HG03139 (cell line): ENCODE measurements at regions not wholly inside any gene's neighbourhood (a gene's known extent, or its start where the extent isn't known, plus 50 kb on each side); places are given as distances from the start of the nearest gene placed in this dataset.

Experiments
- ATAC-seq: cut with Tn5 transposase; IDR thresholded peaks from one replicate; pipeline ENCODE4 v1.9.1; 2021; ENCODE audit not compliant: unreplicated experiment

GRCh38 chr17:14510136-14510535, 209.3 kb downstream of the HS3ST3B1 start:
- no peak for ATAC-seq

GRCh38 chr17:14508156-14508555, 207.3 kb downstream of the HS3ST3B1 start:
- ATAC-seq = no peak

GRCh38 chr17:14506364-14506763, 205.5 kb downstream of the HS3ST3B1 start:
- no peak for ATAC-seq

- ATAC-seq = no peak
Observed at GRCh38 chr17:14505606-14506005, 204.7 kb downstream of the HS3ST3B1 start.

GRCh38 chr17:14499976-14500375, 199.1 kb downstream of the HS3ST3B1 start:
- ATAC-seq = no peak

- ATAC-seq = no peak
Observed at GRCh38 chr17:14498812-14499211, 197.9 kb downstream of the HS3ST3B1 start.

GRCh38 chr17:14494161-14494560, 193.3 kb downstream of the HS3ST3B1 start:
- no peak for ATAC-seq

- ATAC-seq = no peak
Observed at GRCh38 chr17:14489986-14490385, 189.1 kb downstream of the HS3ST3B1 start.

GRCh38 chr17:14488958-14489550, 188.2 kb downstream of the HS3ST3B1 start:
- no peak for ATAC-seq

- ATAC-seq = no peak
Observed at GRCh38 chr17:14487068-14487467, 186.2 kb downstream of the HS3ST3B1 start.

GRCh38 chr17:14482715-14483114, 181.8 kb downstream of the HS3ST3B1 start:
- no peak for ATAC-seq

GRCh38 chr17:14481664-14482063, 180.8 kb downstream of the HS3ST3B1 start:
- ATAC-seq = no peak

- ATAC-seq = no peak
Observed at GRCh38 chr17:14474591-14474990, 173.7 kb downstream of the HS3ST3B1 start.

- no peak for ATAC-seq
Observed at GRCh38 chr17:14471052-14471451, 170.2 kb downstream of the HS3ST3B1 start.

- no peak for ATAC-seq
Observed at GRCh38 chr17:14470417-14470816, 169.5 kb downstream of the HS3ST3B1 start.

- no peak for ATAC-seq
Observed at GRCh38 chr17:14469971-14470370, 169.1 kb downstream of the HS3ST3B1 start.

- ATAC-seq = no peak
Observed at GRCh38 chr17:14468858-14469257, 168.0 kb downstream of the HS3ST3B1 start.

GRCh38 chr17:14461227-14461548, 160.3 kb downstream of the HS3ST3B1 start:
- ATAC-seq = no peak

- no peak for ATAC-seq
Observed at GRCh38 chr17:14460516-14461226, 159.8 kb downstream of the HS3ST3B1 start.

GRCh38 chr17:14459955-14460354, 159.1 kb downstream of the HS3ST3B1 start:
- ATAC-seq = no peak

- no peak for ATAC-seq
Observed at GRCh38 chr17:14458724-14459123, 157.8 kb downstream of the HS3ST3B1 start.

GRCh38 chr17:14454746-14455145, 153.9 kb downstream of the HS3ST3B1 start:
- no peak for ATAC-seq

- ATAC-seq = no peak
Observed at GRCh38 chr17:14452856-14453255, 152.0 kb downstream of the HS3ST3B1 start.
